Gastrocnemius medialis (tissue), 4 donors: ENCODE measurements at regions not wholly inside any gene's neighbourhood (a gene's known extent, or its start where the extent isn't known, plus 50 kb on each side); places are given as distances from the start of the nearest gene placed in this dataset.

Experiments used
- CTCF ChIP-seq, 5 experiments: fragments of 450-650 bp in 3 of 5; fragments of 200-600 bp in 2 of 5; sonication (generic) in 2 of 5; IDR thresholded peaks in 4 of 5; conservative IDR thresholded peaks in 1 of 5; 1 replicate in 4 of 5; 2 replicates in 1 of 5; pipeline ENCODE4 v1.5.1; 2016 to 2019; ENCODE audit warnings: antibody characterized with exemption in 5 of 5, mild to moderate bottlenecking in 3 of 5, moderate library complexity in 3 of 5
- POLR2A ChIP-seq, 2 donors: fragments of 450-650 bp; IDR thresholded peaks; one replicate each; pipeline ENCODE4 v1.6.1; 2017; ENCODE audit warnings: antibody characterized with exemption in 2 of 2, mild to moderate bottlenecking in 2 of 2, moderate library complexity in 2 of 2

GRCh38 chrX:122269243-122269781 lies 914.8 kb upstream of the GRIA3 start:
- TF ChIP-seq CTCF (IDR thresholded peaks at IDR 0.05 in 4 of 5, conservative IDR thresholded peaks at IDR 0.05 in 1 of 5): no peak
- no peak for TF ChIP-seq POLR2A (IDR thresholded peaks at IDR 0.05)
